ENCODE measurements at regions not wholly inside any gene's neighbourhood (a gene's known extent, or its start where the extent isn't known, plus 50 kb on each side); places are given as distances from the start of the nearest gene placed in this dataset.

- DNase-seq (ENCODE audit: low read depth), result no peak
These were observed 649.4 kb downstream of the DIAPH3 start for GRCh38 chr13:59514316-59514715.

- no peak for DNase-seq (ENCODE audit: low read depth)
These were observed 643.9 kb downstream of the DIAPH3 start for GRCh38 chr13:59519819-59520218.

GRCh38 chr13:59521549-59521948 lies 642.2 kb downstream of the DIAPH3 start:
- no peak for DNase-seq (ENCODE audit: low read depth)

- no peak for DNase-seq (ENCODE audit: low read depth)
These were observed 641.1 kb downstream of the DIAPH3 start for GRCh38 chr13:59522652-59523051.

GRCh38 chr13:59527500-59527899 lies 636.2 kb downstream of the DIAPH3 start:
- no peak for DNase-seq (ENCODE audit: low read depth)

GRCh38 chr13:59531571-59532091 lies 632.1 kb downstream of the DIAPH3 start:
- peak; percentile 81 for DNase-seq (ENCODE audit: low read depth)

GRCh38 chr13:59532405-59532804 lies 631.3 kb downstream of the DIAPH3 start:
- DNase-seq (ENCODE audit: low read depth), result peak; percentile 11

GRCh38 chr13:59533561-59534555 lies 629.9 kb downstream of the DIAPH3 start:
- peak; percentile 81 for DNase-seq (ENCODE audit: low read depth)

GRCh38 chr13:59534806-59535205 lies 628.9 kb downstream of the DIAPH3 start:
- DNase-seq (ENCODE audit: low read depth), result no peak

GRCh38 chr13:59537500-59537899 lies 626.2 kb downstream of the DIAPH3 start:
- no peak for DNase-seq (ENCODE audit: low read depth)

- DNase-seq (ENCODE audit: low read depth), result no peak
These were observed 625.2 kb downstream of the DIAPH3 start for GRCh38 chr13:59538512-59538911.

GRCh38 chr13:59542303-59542702 lies 621.4 kb downstream of the DIAPH3 start:
- DNase-seq (ENCODE audit: low read depth), result no peak

- no peak for DNase-seq (ENCODE audit: low read depth)
These were observed 620.3 kb downstream of the DIAPH3 start for GRCh38 chr13:59543418-59543817.

- DNase-seq (ENCODE audit: low read depth), result peak; percentile 17
These were observed 618.7 kb downstream of the DIAPH3 start for GRCh38 chr13:59545007-59545406.

GRCh38 chr13:59546178-59546577 lies 617.5 kb downstream of the DIAPH3 start:
- no peak for DNase-seq (ENCODE audit: low read depth)

GRCh38 chr13:59547950-59548349 lies 615.8 kb downstream of the DIAPH3 start:
- DNase-seq (ENCODE audit: low read depth), result no peak

- DNase-seq (ENCODE audit: low read depth), result no peak
These were observed 600.8 kb downstream of the DIAPH3 start for GRCh38 chr13:59562924-59563323.

- no peak for DNase-seq (ENCODE audit: low read depth)
These were observed 597.2 kb downstream of the DIAPH3 start for GRCh38 chr13:59566561-59566960.

- no peak for DNase-seq (ENCODE audit: low read depth)
These were observed 595.4 kb downstream of the DIAPH3 start for GRCh38 chr13:59568306-59568705.

GRCh38 chr13:59570204-59570603 lies 593.5 kb downstream of the DIAPH3 start:
- DNase-seq (ENCODE audit: low read depth), result no peak

- no peak for DNase-seq (ENCODE audit: low read depth)
These were observed 579.6 kb downstream of the DIAPH3 start for GRCh38 chr13:59584101-59584500.

GRCh38 chr13:59584761-59585670 lies 578.7 kb downstream of the DIAPH3 start:
- no peak for DNase-seq (ENCODE audit: low read depth)
